Renal pelvis (tissue), 1 donor: ENCODE measurements at regions not wholly inside any gene's neighbourhood (a gene's known extent, or its start where the extent isn't known, plus 50 kb on each side); places are given as distances from the start of the nearest gene placed in this dataset.

Experiments
- DNase-seq: peaks from one replicate; pipeline ENCODE4 v3.0.0-alpha.2; 2013

GRCh38 chr13:30126903-30127428 is 180.4 kb downstream of the KATNAL1 start:
- no peak for DNase-seq

GRCh38 chr13:30125422-30126073 is 181.8 kb downstream of the KATNAL1 start:
- no peak for DNase-seq

GRCh38 chr13:30124131-30124768 is 183.1 kb downstream of the KATNAL1 start:
- no peak for DNase-seq

- DNase-seq: no peak
Measured at GRCh38 chr13:30123575-30123974, 183.8 kb downstream of the KATNAL1 start.

GRCh38 chr13:30121666-30122065 is 185.7 kb downstream of the KATNAL1 start:
- DNase-seq: no peak

- no peak for DNase-seq
Measured at GRCh38 chr13:30121244-30121643, 186.1 kb downstream of the KATNAL1 start.

- DNase-seq: no peak
Measured at GRCh38 chr13:30120133-30120822, 187.1 kb downstream of the KATNAL1 start.

GRCh38 chr13:30119476-30119875 is 187.9 kb downstream of the KATNAL1 start:
- DNase-seq: no peak

GRCh38 chr13:30116379-30116778 is 191.0 kb downstream of the KATNAL1 start:
- no peak for DNase-seq

GRCh38 chr13:30115257-30115600 is 192.1 kb downstream of the KATNAL1 start:
- no peak for DNase-seq

- peak; percentile 82 for DNase-seq
Measured at GRCh38 chr13:30114571-30115256, 192.6 kb downstream of the KATNAL1 start.

- DNase-seq: peak; percentile 36
Measured at GRCh38 chr13:30113983-30114570, 193.3 kb downstream of the KATNAL1 start.

- DNase-seq: no peak
Measured at GRCh38 chr13:30113551-30113950, 193.8 kb downstream of the KATNAL1 start.

GRCh38 chr13:30112602-30113435 is 194.5 kb downstream of the KATNAL1 start:
- DNase-seq: peak; percentile 85

- no peak for DNase-seq
Measured at GRCh38 chr13:30111810-30112209, 195.5 kb downstream of the KATNAL1 start.

GRCh38 chr13:30110301-30111070 is 196.9 kb downstream of the KATNAL1 start:
- no peak for DNase-seq

GRCh38 chr13:30109471-30110135 is 197.7 kb downstream of the KATNAL1 start:
- DNase-seq: no peak

- peak; percentile 48 for DNase-seq
Measured at GRCh38 chr13:30108913-30109237, 198.5 kb downstream of the KATNAL1 start.

GRCh38 chr13:30108216-30108912 is 199.0 kb downstream of the KATNAL1 start:
- no peak for DNase-seq
